ENCODE measurements at regions not wholly inside any gene's neighbourhood (a gene's known extent, or its start where the extent isn't known, plus 50 kb on each side); places are given as distances from the start of the nearest gene placed in this dataset.

DNA sequence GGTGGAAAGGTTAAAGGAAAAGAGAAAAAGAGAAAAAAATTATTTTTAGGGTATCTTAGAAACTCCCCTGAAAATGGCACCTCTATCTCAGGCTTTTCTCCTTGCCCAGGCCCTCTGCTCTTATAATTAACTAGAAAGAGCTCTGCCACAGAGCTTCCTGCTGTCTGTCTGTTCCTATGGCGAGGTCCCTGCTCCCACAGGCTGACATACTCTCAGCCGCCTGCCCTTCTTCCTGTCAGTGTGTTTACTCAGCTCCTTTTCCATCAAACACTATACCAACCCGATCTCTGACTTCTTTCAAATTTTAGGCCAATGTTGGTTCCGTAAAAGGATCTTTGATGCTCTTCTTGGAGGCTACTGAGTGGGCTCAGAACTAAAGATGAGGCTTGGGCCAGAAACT is 482.6 kb downstream of the DMAC1 start:
- Histone ChIP-seq H2AFZ (ENCODE audit: low read depth) (no peak overlapping the region), H4K20me1 (ENCODE audit: insufficient read depth) (no peaks in the 10 kb centered on the region), H3K36me3 (replicated peaks in 1 of 2; ENCODE audit: control insufficient read depth in 1 of 2, insufficient read depth in 2 of 2, low read length in 1 of 2) (no peaks in the 10 kb centered on the region), H3K9ac (no peak overlapping the region), H3K9me2 (no peaks in the 10 kb centered on the region), H3K4me2 (no peak overlapping the region), H3K9me3 (peaks cover 4% of the 10 kb centered on the region; the same call in 1 of the 2 replicates), H3F3A (replicated peaks; ENCODE audit: insufficient read depth) (no peaks in the 10 kb centered on the region), H3K4me1 (ENCODE audit: control insufficient read depth in 1 of 2, insufficient read depth in 2 of 2, low read depth in 1 of 2, low read length in 1 of 2) (peaks cover 4 to 6% of the 10 kb centered on the region in 2 experiments; a peak in 2 of 4 replicates), H3K27me3 (ENCODE audit: insufficient read depth) (no peaks in the 10 kb centered on the region), H3K79me2 (ENCODE audit: insufficient read depth) (no peaks in the 10 kb centered on the region), H3K27ac (ENCODE audit: low read depth in 2 of 2, low read length in 1 of 2) (no peak overlapping the region), H3K4me3 (ENCODE audit: low read depth in 2 of 2, low read length in 1 of 2) (no peak overlapping the region)
- TF ChIP-seq EZH2phosphoT487 (IDR thresholded peaks at IDR 0.05; ENCODE audit: borderline replicate concordance, low read depth) (no peak), RAD21 (IDR thresholded peaks at IDR 0.05; ENCODE audit: low read length) (no peak)
- WGBS (ENCODE audit: low lambda C conversion rate) = 69% methylated on average over 4 of the region's 4 CpGs
- no peak for DNase-seq
- ChIA-PET POLR2A (no interaction called here), CTCF (interaction anchor here (0.6 kb wide), 1 partner anchor 678 kb away, joined by 3 read pairs; no protein-coding TSS in a partner anchor)

DNA sequence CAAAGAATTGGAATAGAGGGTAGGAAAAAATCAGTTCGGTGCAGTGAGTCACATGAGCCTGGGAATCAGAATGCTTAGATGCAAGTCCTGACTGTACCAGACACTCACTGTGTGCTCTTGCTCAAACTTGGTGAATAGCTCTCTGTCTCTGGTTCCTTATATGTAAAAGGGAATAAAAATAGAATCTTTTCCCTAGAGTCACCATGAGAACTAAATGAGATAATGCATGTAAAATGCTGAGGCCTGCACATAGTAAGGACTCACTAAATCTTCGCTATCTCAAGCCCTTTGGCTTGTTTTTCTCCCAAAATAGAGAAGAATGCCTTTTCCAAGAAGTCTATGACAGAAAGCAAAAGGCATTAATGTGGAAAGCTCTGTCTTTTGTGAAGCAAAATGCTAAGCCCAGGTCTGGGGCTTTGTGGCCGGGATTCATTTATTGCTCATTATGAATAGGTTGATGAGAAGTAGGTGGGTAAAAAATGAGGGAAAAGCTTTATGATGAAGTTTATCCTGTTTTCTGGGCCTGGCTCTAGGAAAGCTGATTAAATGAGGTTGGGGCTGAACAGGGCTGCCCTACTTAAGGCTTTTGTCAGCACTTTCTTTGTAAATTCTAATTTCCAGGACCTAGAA is 483.3 kb downstream of the DMAC1 start:
- Histone ChIP-seq H3K79me2 (ENCODE audit: insufficient read depth) (no peaks in the 10 kb centered on the region), H4K20me1 (ENCODE audit: insufficient read depth) (no peaks in the 10 kb centered on the region), H3K9me2 (no peaks in the 10 kb centered on the region), H3K27ac (ENCODE audit: low read depth in 2 of 2, low read length in 1 of 2) (no peak overlapping the region), H3K4me2 (no peak overlapping the region), H3F3A (replicated peaks; ENCODE audit: insufficient read depth) (no peaks in the 10 kb centered on the region), H3K36me3 (replicated peaks in 1 of 2; ENCODE audit: control insufficient read depth in 1 of 2, insufficient read depth in 2 of 2, low read length in 1 of 2) (no peaks in the 10 kb centered on the region), H3K4me1 (ENCODE audit: control insufficient read depth in 1 of 2, insufficient read depth in 2 of 2, low read depth in 1 of 2, low read length in 1 of 2) (peaks cover 4 to 6% of the 10 kb centered on the region in 2 experiments; a peak in 2 of 4 replicates), H3K9me3 (peaks cover 4% of the 10 kb centered on the region; the same call in 1 of the 2 replicates), H2AFZ (ENCODE audit: low read depth) (no peak overlapping the region), H3K9ac (no peak overlapping the region), H3K27me3 (ENCODE audit: insufficient read depth) (no peaks in the 10 kb centered on the region), H3K4me3 (ENCODE audit: low read depth in 2 of 2, low read length in 1 of 2) (no peak overlapping the region)
- TF ChIP-seq RFX5 (IDR thresholded peaks at IDR 0.05; ENCODE audit: low read length) (no peak), SIN3A (IDR thresholded peaks at IDR 0.05; ENCODE audit: borderline replicate concordance, low read depth, low read length) (no peak), TEAD4 (IDR thresholded peaks at IDR 0.05; ENCODE audit: borderline replicate concordance, insufficient read depth) (no peak), JUND (IDR thresholded peaks at IDR 0.05) (no peak), IRF3 (IDR thresholded peaks at IDR 0.05; ENCODE audit: low read depth, low read length) (no peak), SMC3 (IDR thresholded peaks at IDR 0.05; ENCODE audit: low read depth, low read length) (no peak), NFIC (IDR thresholded peaks at IDR 0.05; ENCODE audit: borderline replicate concordance) (no peak)
- no peak for DNase-seq
- ChIA-PET CTCF (interaction anchor here (0.6 to 2.0 kb wide), 3 partner anchors 12 to 678 kb away, joined by 3 to 5 read pairs (median 3); no protein-coding TSS in a partner anchor), POLR2A (no interaction called here)
- 49% methylated on average over 3 of the region's 3 CpGs for WGBS (ENCODE audit: low lambda C conversion rate)

DNA sequence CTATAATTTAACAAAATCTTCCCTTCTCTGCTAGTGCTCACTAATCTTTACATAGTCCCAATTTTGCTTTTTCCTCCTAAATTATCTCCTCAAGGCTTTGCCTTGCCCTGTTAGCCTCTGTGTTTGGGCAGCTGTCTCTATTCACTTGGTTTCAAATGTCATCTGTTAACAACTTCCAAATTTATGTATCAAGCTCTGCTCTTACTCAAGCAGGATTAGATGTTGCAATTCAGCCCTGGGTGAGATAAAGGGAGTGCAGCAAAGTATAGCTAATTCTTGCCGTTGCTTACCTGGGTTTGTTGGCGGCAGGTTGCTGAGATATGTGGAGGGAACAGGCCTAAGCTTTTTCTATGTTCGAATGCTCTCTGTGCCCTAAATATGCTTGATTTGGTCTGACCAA is 483.8 kb downstream of the DMAC1 start:
- POLR2A ChIA-PET = no interaction called here
- TF ChIP-seq SMC3 (IDR thresholded peaks at IDR 0.05; ENCODE audit: low read depth, low read length) (no peak), TCF12 (IDR thresholded peaks at IDR 0.05) (peak; percentile 6; the same call in 1 of the 2 replicates)
- Histone ChIP-seq H2AFZ (ENCODE audit: low read depth) (no peak overlapping the region), H3K36me3 (replicated peaks in 1 of 2; ENCODE audit: control insufficient read depth in 1 of 2, insufficient read depth in 2 of 2, low read length in 1 of 2) (no peaks in the 10 kb centered on the region), H3K4me2 (no peak overlapping the region), H3K9me3 (peaks cover 4% of the 10 kb centered on the region; the same call in 1 of the 2 replicates), H3K4me1 (ENCODE audit: control insufficient read depth in 1 of 2, insufficient read depth in 2 of 2, low read depth in 1 of 2, low read length in 1 of 2) (peaks cover 4 to 6% of the 10 kb centered on the region in 2 experiments; a peak in 2 of 4 replicates), H3K9ac (no peak overlapping the region), H3F3A (replicated peaks; ENCODE audit: insufficient read depth) (no peaks in the 10 kb centered on the region), H3K4me3 (ENCODE audit: low read depth in 2 of 2, low read length in 1 of 2) (no peak overlapping the region), H4K20me1 (ENCODE audit: insufficient read depth) (no peaks in the 10 kb centered on the region), H3K27ac (ENCODE audit: low read depth in 2 of 2, low read length in 1 of 2) (no peak overlapping the region), H3K79me2 (ENCODE audit: insufficient read depth) (no peaks in the 10 kb centered on the region), H3K27me3 (ENCODE audit: insufficient read depth) (no peaks in the 10 kb centered on the region), H3K9me2 (no peaks in the 10 kb centered on the region)
- no peak for DNase-seq
- CTCF ChIA-PET = interaction anchor here (1.3 to 2.0 kb wide), 2 partner anchors 12 to 263 kb away, joined by 3 to 5 read pairs; no protein-coding TSS in a partner anchor
- WGBS (ENCODE audit: low lambda C conversion rate) = 52% methylated on average over 3 of the region's 3 CpGs

Data from SK-N-SH (cell line).